T-helper 9 cell (primary cell): ENCODE measurements at regions not wholly inside any gene's neighbourhood (a gene's known extent, or its start where the extent isn't known, plus 50 kb on each side); places are given as distances from the start of the nearest gene placed in this dataset.
"Not testable (repeated sequence)": the region's sequence is repeated elsewhere in the genome, so short reads cannot be mapped to it uniquely, and the experiment has no call there.

Experiments
- DNase-seq: peaks from one replicate; pipeline ENCODE4 v3.0.0-alpha.2; 2020

- no peak for DNase-seq
These were observed 85.0 kb upstream of the AK4 start for GRCh38 chr1:65063025-65063424.

GRCh38 chr1:65064981-65065380 is 83.0 kb upstream of the AK4 start:
- DNase-seq, result no peak

GRCh38 chr1:65065524-65066418 is 82.2 kb upstream of the AK4 start:
- DNase-seq, result no peak

- no peak for DNase-seq
These were observed 81.6 kb upstream of the AK4 start for GRCh38 chr1:65066419-65066765.

- DNase-seq, result peak; percentile 70
These were observed 81.1 kb upstream of the AK4 start for GRCh38 chr1:65066766-65067490.

GRCh38 chr1:65067491-65068201 is 80.4 kb upstream of the AK4 start:
- DNase-seq, result peak; percentile 36

- DNase-seq, result no peak
These were observed 79.6 kb upstream of the AK4 start for GRCh38 chr1:65068202-65069010.

GRCh38 chr1:65069011-65069565 is 78.9 kb upstream of the AK4 start:
- peak; percentile 8 for DNase-seq

- no peak for DNase-seq
These were observed 75.2 kb upstream of the AK4 start for GRCh38 chr1:65072845-65073244.

- DNase-seq, result peak; percentile 34
These were observed 72.7 kb upstream of the AK4 start for GRCh38 chr1:65075123-65075976.

GRCh38 chr1:65077369-65077768 is 70.6 kb upstream of the AK4 start:
- DNase-seq, result no peak

- DNase-seq, result no peak
These were observed 68.1 kb upstream of the AK4 start for GRCh38 chr1:65079941-65080340.

- no peak for DNase-seq
These were observed 65.5 kb upstream of the AK4 start for GRCh38 chr1:65082346-65083040.

GRCh38 chr1:65083263-65083896 is 64.6 kb upstream of the AK4 start:
- DNase-seq, result no peak

GRCh38 chr1:65084066-65084465 is 63.9 kb upstream of the AK4 start:
- no peak for DNase-seq

GRCh38 chr1:65087519-65087918 is 60.5 kb upstream of the AK4 start:
- not testable (repeated sequence) for DNase-seq

GRCh38 chr1:65090406-65090805 is 57.6 kb upstream of the AK4 start:
- DNase-seq, result no peak

GRCh38 chr1:65092691-65093090 is 55.3 kb upstream of the AK4 start:
- no peak for DNase-seq

GRCh38 chr1:65097076-65097475 is 50.9 kb upstream of the AK4 start:
- no peak for DNase-seq
